MG63 (cell line): ENCODE measurements at regions not wholly inside any gene's neighbourhood (a gene's known extent, or its start where the extent isn't known, plus 50 kb on each side); places are given as distances from the start of the nearest gene placed in this dataset.
"Not testable (repeated sequence)": the region's sequence is repeated elsewhere in the genome, so short reads cannot be mapped to it uniquely, and the experiment has no call there.

Experiments used
- DNase-seq: peaks from one replicate; pipeline ENCODE4 v3.0.0-alpha.2; 2020
- H3K27me3 ChIP-seq: fragments of 250-450 bp; sonication (Bioruptor Pico); 2 replicates; pipeline ENCODE4 v1.5.1; 2020; ENCODE audit warnings: mild to moderate bottlenecking, moderate library complexity
- H3K36me3 ChIP-seq: fragments of 250-450 bp; sonication (Bioruptor Pico); 2 replicates; pipeline ENCODE4 v1.5.1; 2020; ENCODE audit warnings: mild to moderate bottlenecking, moderate library complexity
- H3K4me3 ChIP-seq: fragments of 250-450 bp; sonication (Bioruptor Pico); 2 replicates; pipeline ENCODE4 v1.5.1; 2020; ENCODE audit warnings: mild to moderate bottlenecking, moderate library complexity
- H3K9me3 ChIP-seq: fragments of 250-450 bp; sonication (Bioruptor Pico); 2 replicates; pipeline ENCODE4 v1.5.1; 2020; ENCODE audit warnings: mild to moderate bottlenecking, moderate library complexity

- Histone ChIP-seq H3K27me3 (no peaks in the 10 kb centered on the region), H3K9me3 (no peaks in the 10 kb centered on the region), H3K36me3 (no peaks in the 10 kb centered on the region), H3K4me3 (no peak overlapping the region)
- no peak for DNase-seq
Observed at GRCh38 chr9:3736161-3736560, 210.4 kb upstream of the RFX3 start.

- H3K27me3 ChIP-seq: no peaks in the 10 kb centered on the region
- DNase-seq: no peak
- H3K4me3 ChIP-seq: no peak overlapping the region
- H3K9me3 ChIP-seq: no peaks in the 10 kb centered on the region
- no peaks in the 10 kb centered on the region for H3K36me3 ChIP-seq
Observed at GRCh38 chr9:3735251-3735650, 209.4 kb upstream of the RFX3 start.

- not testable (repeated sequence) for DNase-seq, H3K9me3 ChIP-seq, H3K27me3 ChIP-seq, H3K36me3 ChIP-seq, H3K4me3 ChIP-seq
Observed at GRCh38 chr9:3733527-3734262, 207.9 kb upstream of the RFX3 start.

- no peaks in the 10 kb centered on the region for H3K36me3 ChIP-seq
- H3K4me3 ChIP-seq: no peak overlapping the region
- H3K27me3 ChIP-seq: no peaks in the 10 kb centered on the region
- H3K9me3 ChIP-seq: no peaks in the 10 kb centered on the region
- DNase-seq: no peak
Observed at GRCh38 chr9:3733039-3733408, 207.2 kb upstream of the RFX3 start.

GRCh38 chr9:3732077-3733038 is 206.6 kb upstream of the RFX3 start:
- no peaks in the 10 kb centered on the region for H3K27me3 ChIP-seq
- no peak for DNase-seq
- H3K4me3 ChIP-seq: peak overlapping the region; percentile 18; the same call in 1 of the 2 replicates
- H3K36me3 ChIP-seq: no peaks in the 10 kb centered on the region
- no peaks in the 10 kb centered on the region for H3K9me3 ChIP-seq

GRCh38 chr9:3730511-3730922 is 204.7 kb upstream of the RFX3 start:
- DNase-seq: no peak
- no peaks in the 10 kb centered on the region for H3K27me3 ChIP-seq
- H3K4me3 ChIP-seq: no peak overlapping the region
- H3K36me3 ChIP-seq: no peaks in the 10 kb centered on the region
- H3K9me3 ChIP-seq: no peaks in the 10 kb centered on the region

- no peaks in the 10 kb centered on the region for H3K9me3 ChIP-seq
- no peaks in the 10 kb centered on the region for H3K36me3 ChIP-seq
- no peak for DNase-seq
- H3K4me3 ChIP-seq: no peak overlapping the region
- H3K27me3 ChIP-seq: no peaks in the 10 kb centered on the region
Observed at GRCh38 chr9:3721096-3721495, 195.3 kb upstream of the RFX3 start.

GRCh38 chr9:3719286-3719685 is 193.5 kb upstream of the RFX3 start:
- Histone ChIP-seq H3K36me3 (no peaks in the 10 kb centered on the region), H3K9me3 (no peaks in the 10 kb centered on the region), H3K27me3 (no peaks in the 10 kb centered on the region), H3K4me3 (no peak overlapping the region)
- DNase-seq: no peak

- no peak overlapping the region for H3K4me3 ChIP-seq
- DNase-seq: no peak
- no peaks in the 10 kb centered on the region for H3K36me3 ChIP-seq
Observed at GRCh38 chr9:3716415-3716814, 190.6 kb upstream of the RFX3 start.

GRCh38 chr9:3708751-3709150 is 182.9 kb upstream of the RFX3 start:
- DNase-seq: peak; percentile 2
- Histone ChIP-seq H3K27me3 (no peaks in the 10 kb centered on the region; the same call in 1 of the 2 replicates), H3K36me3 (no peaks in the 10 kb centered on the region)

More at GRCh38 chr9:3716415-3716814, 190.6 kb upstream of the RFX3 start:
- Histone ChIP-seq H3K27me3 (no peaks in the 10 kb centered on the region), H3K9me3 (no peaks in the 10 kb centered on the region)

GRCh38 chr9:3704890-3705289 is 179.1 kb upstream of the RFX3 start:
- no peaks in the 10 kb centered on the region for H3K9me3 ChIP-seq
- DNase-seq: no peak
- no peak overlapping the region for H3K4me3 ChIP-seq
- no peaks in the 10 kb centered on the region for H3K36me3 ChIP-seq
- no peaks in the 10 kb centered on the region; the same call in 1 of the 2 replicates for H3K27me3 ChIP-seq

More at GRCh38 chr9:3708751-3709150, 182.9 kb upstream of the RFX3 start:
- Histone ChIP-seq H3K4me3 (no peak overlapping the region), H3K9me3 (no peaks in the 10 kb centered on the region)

GRCh38 chr9:3700772-3701171 is 175.0 kb upstream of the RFX3 start:
- H3K27me3 ChIP-seq: no peaks in the 10 kb centered on the region
- no peaks in the 10 kb centered on the region for H3K9me3 ChIP-seq
- H3K4me3 ChIP-seq: no peak overlapping the region
- DNase-seq: no peak
- H3K36me3 ChIP-seq: no peaks in the 10 kb centered on the region

- DNase-seq: no peak
- H3K9me3 ChIP-seq: no peaks in the 10 kb centered on the region
- H3K36me3 ChIP-seq: no peaks in the 10 kb centered on the region
- H3K27me3 ChIP-seq: no peaks in the 10 kb centered on the region
- H3K4me3 ChIP-seq: no peak overlapping the region
Observed at GRCh38 chr9:3699883-3700282, 174.1 kb upstream of the RFX3 start.

GRCh38 chr9:3698531-3698930 is 172.7 kb upstream of the RFX3 start:
- Histone ChIP-seq H3K4me3 (no peak overlapping the region), H3K36me3 (no peaks in the 10 kb centered on the region), H3K27me3 (no peaks in the 10 kb centered on the region), H3K9me3 (no peaks in the 10 kb centered on the region)
- DNase-seq: no peak

GRCh38 chr9:3698076-3698475 is 172.3 kb upstream of the RFX3 start:
- no peak for DNase-seq
- H3K27me3 ChIP-seq: no peaks in the 10 kb centered on the region
- no peaks in the 10 kb centered on the region for H3K9me3 ChIP-seq
- H3K36me3 ChIP-seq: no peaks in the 10 kb centered on the region
- H3K4me3 ChIP-seq: no peak overlapping the region

GRCh38 chr9:3696368-3696767 is 170.6 kb upstream of the RFX3 start:
- Histone ChIP-seq H3K4me3 (no peak overlapping the region), H3K36me3 (no peaks in the 10 kb centered on the region), H3K9me3 (no peaks in the 10 kb centered on the region), H3K27me3 (no peaks in the 10 kb centered on the region)
- DNase-seq: no peak

GRCh38 chr9:3692606-3693005 is 166.8 kb upstream of the RFX3 start:
- no peaks in the 10 kb centered on the region for H3K9me3 ChIP-seq

More at GRCh38 chr9:3692606-3693005, 166.8 kb upstream of the RFX3 start:
- H3K4me3 ChIP-seq: no peak overlapping the region
- H3K36me3 ChIP-seq: no peaks in the 10 kb centered on the region
- no peaks in the 10 kb centered on the region for H3K27me3 ChIP-seq
- no peak for DNase-seq
